GM21367 (cell line): ENCODE measurements at regions not wholly inside any gene's neighbourhood (a gene's known extent, or its start where the extent isn't known, plus 50 kb on each side); places are given as distances from the start of the nearest gene placed in this dataset.

ENCODE experiments used
- ATAC-seq: cut with Tn5 transposase; IDR thresholded peaks from one replicate; pipeline ENCODE4 v1.9.1; 2021; ENCODE audit not compliant: unreplicated experiment

DNA sequence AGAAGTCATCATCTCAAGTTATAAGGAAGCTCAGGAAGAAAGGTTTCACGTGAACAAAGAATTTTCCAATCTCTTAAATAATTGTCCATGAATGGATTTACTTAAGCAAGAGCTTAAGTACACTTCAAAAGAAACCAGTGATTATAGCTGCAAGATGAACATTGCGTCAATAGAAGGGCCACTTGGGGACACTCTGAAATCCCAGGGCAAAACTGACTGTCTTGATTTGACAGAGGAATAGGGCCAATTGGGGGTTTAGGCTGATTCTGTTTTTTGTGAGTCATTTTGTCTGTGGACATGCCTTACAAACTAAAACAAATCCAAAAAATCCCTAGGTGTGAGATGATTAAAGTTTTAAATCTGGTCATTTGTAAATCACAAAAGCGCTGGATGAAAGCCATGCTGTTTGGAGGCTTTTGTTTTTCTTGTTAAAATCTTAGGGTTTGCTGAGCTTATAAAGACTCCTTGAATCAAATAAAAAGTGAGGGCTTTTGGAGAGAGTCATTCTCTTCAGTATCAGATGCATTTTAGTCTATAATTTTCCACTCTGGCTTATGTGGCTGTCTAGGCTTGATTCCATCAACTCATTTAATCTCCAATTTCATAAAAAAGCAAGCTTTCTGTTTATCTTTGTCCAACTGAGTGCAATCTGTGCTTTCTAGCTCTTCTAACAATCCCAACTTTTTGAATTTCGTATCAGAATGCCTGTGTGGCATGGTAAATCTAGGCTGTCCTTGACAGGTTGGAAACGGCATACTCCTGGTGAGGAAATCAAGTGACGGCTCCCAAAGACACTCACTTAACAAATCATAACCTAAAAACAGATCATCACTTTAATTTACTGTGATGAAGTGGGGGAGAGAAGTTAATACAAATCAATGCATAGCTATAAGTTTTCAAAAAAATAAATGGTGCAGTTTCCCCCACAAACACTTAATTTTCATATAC is 98.2 kb upstream of the SOX9 start:
- ATAC-seq, result no peak

DNA sequence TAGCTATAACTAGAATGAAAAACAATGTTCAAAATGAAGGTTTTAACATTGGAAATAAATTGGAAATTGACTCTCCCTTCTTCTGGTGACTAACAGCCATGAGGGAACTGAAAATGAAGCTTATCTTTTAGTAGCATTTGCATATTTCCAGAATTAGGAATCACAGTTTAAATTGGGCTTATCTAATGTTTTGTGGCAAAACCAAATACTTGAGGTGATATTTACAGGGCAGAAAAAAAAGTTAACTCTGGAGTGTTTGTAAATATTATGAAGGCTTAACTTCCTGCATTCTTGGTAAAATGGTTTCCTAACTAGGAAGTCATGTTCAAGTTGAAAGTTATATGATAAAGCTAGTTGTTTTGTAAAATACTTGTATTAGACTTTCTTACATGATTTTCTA is 96.4 kb upstream of the SOX9 start:
- ATAC-seq, result no peak

- ATAC-seq, result no peak
These were observed 95.7 kb upstream of the SOX9 start for GRCh38 chr17:72025113-72025512.

DNA sequence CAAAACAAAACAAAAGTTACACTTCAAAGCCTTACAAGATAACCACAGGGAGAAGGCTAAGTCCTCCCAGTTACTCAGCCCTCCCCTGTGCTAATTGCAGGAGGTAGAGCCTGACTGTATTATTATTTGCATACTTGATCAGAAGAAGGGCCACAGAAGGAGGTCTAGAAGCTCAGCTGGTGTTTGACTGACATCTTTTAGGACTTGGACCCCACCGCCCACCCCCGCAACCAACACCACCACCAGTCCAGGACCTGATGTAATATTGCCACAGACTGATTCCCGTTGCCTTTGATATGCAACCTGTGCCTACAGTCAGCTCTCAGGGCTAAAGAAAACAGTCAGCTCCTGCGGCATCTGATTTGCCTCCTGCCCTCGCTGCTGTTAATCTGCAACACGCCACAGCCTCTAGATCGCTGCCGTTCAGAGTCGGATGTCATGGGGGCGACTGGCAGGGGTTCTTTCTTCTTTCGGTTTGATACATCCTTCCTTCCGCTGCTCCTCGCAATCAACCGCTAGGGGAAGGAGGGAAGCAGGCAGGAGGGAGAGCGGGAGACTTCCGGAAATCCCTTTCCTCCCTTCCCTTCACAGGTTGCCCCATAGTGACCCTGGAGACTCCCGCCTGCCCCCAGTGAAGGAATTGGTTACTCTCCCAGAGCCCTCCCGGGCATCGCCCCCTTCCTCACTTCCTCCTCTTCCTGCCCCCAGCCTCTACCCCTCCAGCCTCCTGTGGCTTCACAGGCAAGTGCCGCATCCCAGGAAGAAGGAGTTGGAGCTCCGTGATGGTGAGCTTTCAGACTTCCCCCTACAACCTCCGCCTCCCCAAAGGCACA is 90.5 kb upstream of the SOX9 start:
- peak; percentile 68 for ATAC-seq

GRCh38 chr17:72031219-72031884 is 89.5 kb upstream of the SOX9 start:
- no peak for ATAC-seq

DNA sequence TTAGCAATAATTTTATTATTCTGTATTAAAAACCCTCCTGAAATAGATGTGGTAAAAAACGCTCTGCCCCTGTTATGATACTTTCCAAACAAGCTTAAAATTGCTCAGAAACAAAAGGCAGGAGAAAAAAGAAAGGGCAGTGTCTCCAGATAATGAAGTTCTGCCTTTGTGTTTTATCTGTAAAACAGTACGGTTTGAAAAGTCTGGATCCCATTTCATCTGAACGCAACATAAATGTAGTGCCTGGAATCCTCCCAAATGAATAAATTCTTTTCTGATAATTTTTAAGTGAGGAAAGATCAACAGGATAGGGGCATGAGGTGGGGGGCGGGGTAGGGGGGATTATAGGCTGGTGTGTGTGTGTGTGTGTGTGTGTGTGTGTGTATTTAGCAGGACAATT is 87.5 kb upstream of the SOX9 start:
- ATAC-seq, result no peak

DNA sequence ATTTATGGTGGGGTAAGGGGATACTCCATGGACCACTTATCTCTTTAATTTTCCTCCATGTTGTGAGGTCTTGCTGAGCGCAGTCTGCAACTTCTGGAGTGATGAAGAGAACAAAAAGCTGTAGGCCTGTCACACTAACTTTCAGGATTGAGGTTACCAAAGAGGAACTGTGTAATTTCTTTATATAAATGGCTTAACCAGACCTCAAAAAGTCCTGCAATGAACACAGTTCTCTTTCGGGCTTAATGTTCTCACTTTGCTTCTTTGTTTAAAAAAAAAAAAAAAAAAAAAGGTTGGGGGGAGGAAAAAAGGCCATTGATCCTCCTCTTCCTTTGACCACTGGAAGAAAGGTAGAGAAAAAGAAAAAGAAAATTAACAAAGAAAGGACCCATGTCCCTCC is 86.8 kb upstream of the SOX9 start:
- no peak for ATAC-seq

DNA sequence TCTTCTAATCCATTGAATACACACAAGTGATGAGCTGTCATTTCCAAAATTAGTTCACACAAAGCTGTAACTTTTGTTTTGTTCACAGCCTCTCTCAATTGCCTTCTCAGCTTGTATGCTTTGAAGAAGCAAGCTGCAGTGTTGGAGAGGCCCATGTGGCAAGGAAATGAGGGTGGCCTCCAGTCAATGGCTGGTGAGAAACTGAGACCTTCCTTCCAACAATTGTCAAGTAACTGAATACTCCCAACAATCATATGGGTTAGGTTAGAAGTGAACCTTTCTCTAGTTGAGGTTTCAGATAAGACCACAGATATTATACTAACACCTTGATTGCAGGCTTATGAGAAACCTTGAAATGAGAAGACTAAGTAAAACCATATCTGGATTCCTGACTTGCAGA is 82.4 kb upstream of the SOX9 start:
- no peak for ATAC-seq

DNA sequence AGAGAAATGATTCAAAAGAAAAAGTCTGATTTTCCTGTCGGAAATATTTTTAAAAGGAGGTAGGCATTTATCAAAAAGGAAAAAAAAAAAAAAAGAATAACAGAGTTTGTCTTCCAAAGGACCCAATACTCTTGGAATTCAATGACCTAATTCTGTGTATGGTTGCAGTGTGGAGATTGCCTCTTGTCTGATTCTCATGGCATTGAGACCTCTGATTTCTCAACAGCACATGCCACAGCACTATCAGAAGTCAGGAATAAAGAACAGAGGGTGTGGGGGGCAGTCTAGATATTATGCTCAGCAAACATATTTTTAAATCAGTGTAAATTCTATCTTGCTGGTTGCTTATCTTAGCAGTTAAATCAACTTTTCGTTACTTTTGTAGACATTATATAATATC is 81.3 kb upstream of the SOX9 start:
- ATAC-seq, result no peak

GRCh38 chr17:72046178-72046577 is 74.6 kb upstream of the SOX9 start:
- ATAC-seq, result no peak

DNA sequence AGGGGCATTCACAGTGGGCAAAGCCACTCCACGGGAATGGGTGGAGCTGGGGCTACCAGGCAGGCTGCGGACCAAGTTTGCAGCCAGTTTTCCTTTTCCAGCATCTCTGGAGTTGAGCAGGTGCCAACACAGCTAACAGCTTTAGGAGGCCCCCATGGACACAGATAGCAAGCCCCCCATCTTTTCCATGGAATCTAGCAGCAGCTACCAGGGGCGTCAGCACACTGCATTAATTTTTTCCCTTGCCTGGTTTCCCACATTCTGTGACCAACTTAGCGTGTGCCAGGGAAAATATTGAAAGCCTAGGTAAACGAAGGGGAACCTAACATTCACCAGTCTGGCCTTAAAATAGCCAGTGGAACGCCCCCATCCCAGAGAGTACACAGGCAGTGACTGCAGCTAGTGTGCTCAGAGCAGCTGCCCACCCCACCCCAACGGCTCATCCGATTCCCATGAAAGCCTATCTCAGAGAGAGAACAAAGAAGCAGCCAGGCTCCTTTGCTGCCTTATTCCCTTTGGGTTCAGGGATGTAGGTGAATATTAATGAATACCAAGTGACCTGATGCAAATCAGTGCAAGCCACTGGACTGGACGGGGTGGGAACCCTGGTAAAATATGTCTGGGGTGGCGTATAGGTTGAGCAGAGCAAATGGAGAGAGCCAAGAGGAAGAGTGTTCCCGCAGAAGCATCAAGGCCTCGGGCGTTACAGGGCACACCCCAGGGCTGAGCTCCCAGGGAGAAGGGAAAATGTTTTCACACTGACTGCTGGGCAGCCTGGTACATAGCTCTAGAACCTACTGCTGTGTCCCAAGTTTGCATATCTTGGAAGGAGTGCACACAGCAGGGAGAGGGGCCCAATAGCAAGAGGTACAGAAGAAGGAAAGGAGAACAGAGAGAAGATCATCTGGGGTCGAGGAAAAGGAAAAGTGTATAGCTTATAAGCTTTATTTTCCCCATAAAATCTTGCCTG is 73.9 kb upstream of the SOX9 start:
- no peak for ATAC-seq

- ATAC-seq, result no peak
These were observed 70.9 kb upstream of the SOX9 start for GRCh38 chr17:72049914-72050313.

GRCh38 chr17:72053036-72053435 is 67.8 kb upstream of the SOX9 start:
- ATAC-seq, result no peak

DNA sequence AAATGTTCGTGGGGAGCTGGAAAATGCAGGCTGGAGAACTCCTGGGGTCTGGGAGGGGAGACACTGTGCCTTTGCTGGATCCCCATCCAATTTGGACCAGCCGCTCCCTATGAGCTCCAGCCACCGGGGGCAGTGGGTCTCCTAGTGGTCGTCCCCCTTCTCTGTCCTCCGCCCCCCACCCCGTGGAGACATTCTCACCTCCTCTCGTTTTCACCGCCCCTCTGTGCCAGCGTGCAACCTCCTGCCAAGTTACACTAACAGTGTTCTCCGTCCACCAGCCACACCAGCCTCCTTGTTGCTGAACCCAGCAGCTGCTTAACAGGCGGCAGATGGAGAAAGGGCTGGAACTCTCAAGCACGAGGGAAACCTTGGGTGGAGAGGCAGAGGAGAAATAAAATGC is 67.4 kb upstream of the SOX9 start:
- no peak for ATAC-seq

- no peak for ATAC-seq
These were observed 64.7 kb upstream of the SOX9 start for GRCh38 chr17:72056155-72056554.

GRCh38 chr17:72056727-72057290 is 64.0 kb upstream of the SOX9 start:
- ATAC-seq, result no peak

DNA sequence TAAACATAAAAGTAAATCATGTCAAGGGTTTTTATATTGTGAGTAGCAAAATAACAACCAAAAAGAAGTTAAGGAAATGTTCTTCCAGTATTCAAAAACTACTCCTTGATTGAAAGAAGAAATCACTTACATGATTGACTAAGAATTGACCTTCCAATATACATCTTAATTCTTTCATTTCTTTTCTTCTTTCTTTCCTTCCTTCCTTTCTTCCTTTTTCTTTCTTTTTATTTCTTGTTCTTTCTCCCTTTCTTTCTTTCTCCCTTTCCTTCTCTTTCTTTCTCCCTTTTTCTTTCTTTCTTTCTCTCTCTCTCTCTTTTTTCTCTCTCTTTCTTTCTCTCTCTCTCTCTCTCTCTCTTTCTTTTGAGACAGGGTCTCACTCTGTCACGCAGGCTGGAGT is 60.7 kb upstream of the SOX9 start:
- ATAC-seq, result no peak

DNA sequence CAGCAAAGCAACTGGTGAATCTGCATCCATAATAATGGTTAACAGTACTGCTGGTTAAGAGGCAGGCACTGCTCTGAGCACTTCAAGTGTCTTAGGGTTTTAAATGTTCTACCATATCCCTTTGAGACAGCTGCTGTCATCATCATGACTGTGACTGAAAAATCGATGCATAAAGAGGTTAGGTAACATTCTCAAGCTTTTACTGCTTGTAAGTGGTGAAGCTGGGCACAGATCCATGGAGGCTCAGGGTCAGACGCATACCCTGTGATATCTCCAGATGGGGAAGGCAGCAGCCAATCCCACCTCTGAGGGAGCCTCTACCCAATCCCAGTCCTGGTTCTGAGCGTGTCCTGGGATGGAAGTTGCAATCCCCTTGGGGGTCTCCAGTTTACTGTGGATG is 57.6 kb upstream of the SOX9 start:
- ATAC-seq, result no peak

GRCh38 chr17:72063756-72064450 is 56.9 kb upstream of the SOX9 start:
- ATAC-seq, result no peak
